Loucy (cell line): ENCODE measurements at regions not wholly inside any gene's neighbourhood (a gene's known extent, or its start where the extent isn't known, plus 50 kb on each side); places are given as distances from the start of the nearest gene placed in this dataset.

Experiments used
- H2AFZ ChIP-seq: fragments of 200-600 bp; sonication (generic); 2 replicates; pipeline ENCODE4 v1.6.0; 2016; ENCODE audit warnings: antibody characterized with exemption, mild to moderate bottlenecking, low read length, moderate library complexity
- H3F3A ChIP-seq: fragments of 200-600 bp; 2 replicates; pipeline ENCODE4 v1.6.0; 2016; ENCODE audit warnings: antibody characterized with exemption, low read depth, mild to moderate bottlenecking
- H3K27me3 ChIP-seq: fragments of 200-600 bp; sonication (generic); 2 replicates; pipeline ENCODE4 v1.6.1; 2014; ENCODE audit warnings: low read length, mild to moderate bottlenecking; ENCODE audit not compliant: insufficient read depth, poor library complexity, severe bottlenecking
- H3K36me3 ChIP-seq: fragments of 200-600 bp; sonication (generic); 2 replicates; pipeline ENCODE4 v1.6.1; 2016; ENCODE audit warnings: low read length; ENCODE audit not compliant: insufficient read depth
- H3K4me1 ChIP-seq: fragments of 200-600 bp; sonication (generic); 2 replicates; pipeline ENCODE4 v1.5.1; 2014; ENCODE audit warnings: low read length, mild to moderate bottlenecking; ENCODE audit not compliant: insufficient read depth, poor library complexity, severe bottlenecking
- H3K4me2 ChIP-seq: fragments of 200-600 bp; sonication (generic); 2 replicates; pipeline ENCODE4 v1.6.0; 2014; ENCODE audit warnings: antibody characterized with exemption, low read length, low read depth, mild to moderate bottlenecking; ENCODE audit not compliant: poor library complexity, severe bottlenecking
- H3K4me3 ChIP-seq: fragments of 200-600 bp; sonication (generic); 2 replicates; pipeline ENCODE4 v1.5.1; 2014; ENCODE audit warnings: low read length, mild to moderate bottlenecking, mixed read lengths; ENCODE audit not compliant: poor library complexity, severe bottlenecking
- H3K79me2 ChIP-seq: fragments of 200-600 bp; sonication (generic); 2 replicates; pipeline ENCODE4 v1.6.1; 2014; ENCODE audit warnings: low read length; ENCODE audit not compliant: insufficient read depth
- H3K9ac ChIP-seq: fragments of 200-600 bp; sonication (generic); 2 replicates; pipeline ENCODE4 v1.6.0; 2014; ENCODE audit warnings: mild to moderate bottlenecking, low read depth, low read length, moderate library complexity; ENCODE audit not compliant: poor library complexity, severe bottlenecking
- H3K9me2 ChIP-seq: fragments of 200-600 bp; sonication (generic); replicated peaks from 2 replicates; pipeline ENCODE4 v1.6.1; 2016; ENCODE audit warnings: low read depth, low read length, mixed read lengths
- H3K9me3 ChIP-seq: fragments of 200-600 bp; sonication (generic); 2 replicates; pipeline ENCODE4 v1.6.1; 2014; ENCODE audit warnings: mild to moderate bottlenecking, antibody characterized with exemption, low read length, low read depth; ENCODE audit not compliant: insufficient read depth
- H4K20me1 ChIP-seq: fragments of 200-600 bp; sonication (generic); 2 replicates; pipeline ENCODE4 v1.6.0; 2014; ENCODE audit warnings: antibody characterized with exemption, low read length, mild to moderate bottlenecking; ENCODE audit not compliant: insufficient read depth, poor library complexity, severe bottlenecking
- CTCF ChIP-seq: fragments of 200-600 bp; sonication (generic); conservative IDR thresholded peaks from 2 replicates; pipeline ENCODE4 v1.5.1; 2014; ENCODE audit warnings: mild to moderate bottlenecking, antibody characterized with exemption, low read length
- EZH2phosphoT487 ChIP-seq: fragments of 200-600 bp; IDR thresholded peaks from 2 replicates; pipeline ENCODE4 v1.6.1; 2018; ENCODE audit warnings: antibody characterized with exemption, mild to moderate bottlenecking, moderate library complexity, borderline replicate concordance

GRCh38 chr10:94129393-94130130, 135.8 kb downstream of the PLCE1 start:
- H3K9me2 ChIP-seq: no peaks in the 10 kb centered on the region
- no peak overlapping the region for H2AFZ ChIP-seq
- no peak overlapping the region for H3K9ac ChIP-seq
- no peaks in the 10 kb centered on the region for H3K27me3 ChIP-seq
- H4K20me1 ChIP-seq: no peaks in the 10 kb centered on the region
- no peak overlapping the region for H3K4me2 ChIP-seq
- H3K4me3 ChIP-seq: no peak overlapping the region
- H3K36me3 ChIP-seq: no peaks in the 10 kb centered on the region
- H3K9me3 ChIP-seq: no peaks in the 10 kb centered on the region
- H3F3A ChIP-seq: no peaks in the 10 kb centered on the region
- H3K4me1 ChIP-seq: no peaks in the 10 kb centered on the region
- TF ChIP-seq EZH2phosphoT487 (no peak), CTCF (no peak)
- no peaks in the 10 kb centered on the region for H3K79me2 ChIP-seq

GRCh38 chr10:94131885-94132284, 138.2 kb downstream of the PLCE1 start:
- no peaks in the 10 kb centered on the region for H3K36me3 ChIP-seq
- H3K9me3 ChIP-seq: no peaks in the 10 kb centered on the region
- H3K79me2 ChIP-seq: no peaks in the 10 kb centered on the region
- no peaks in the 10 kb centered on the region for H3K27me3 ChIP-seq
- no peak overlapping the region for H3K4me3 ChIP-seq
- no peak overlapping the region for H3K9ac ChIP-seq
- no peak for TF ChIP-seq EZH2phosphoT487
- TF ChIP-seq CTCF: no peak
- H4K20me1 ChIP-seq: no peaks in the 10 kb centered on the region
- no peaks in the 10 kb centered on the region for H3K9me2 ChIP-seq
- H3K4me1 ChIP-seq: no peaks in the 10 kb centered on the region
- H2AFZ ChIP-seq: no peak overlapping the region
- no peak overlapping the region for H3K4me2 ChIP-seq
- no peaks in the 10 kb centered on the region for H3F3A ChIP-seq

GRCh38 chr10:94133239-94133638, 139.5 kb downstream of the PLCE1 start:
- H3K4me2 ChIP-seq: no peak overlapping the region
- no peaks in the 10 kb centered on the region for H3K36me3 ChIP-seq
- no peaks in the 10 kb centered on the region for H3K4me1 ChIP-seq
- H3K9me3 ChIP-seq: no peaks in the 10 kb centered on the region
- no peak overlapping the region for H2AFZ ChIP-seq
- no peaks in the 10 kb centered on the region for H4K20me1 ChIP-seq
- H3K9ac ChIP-seq: no peak overlapping the region
- no peaks in the 10 kb centered on the region for H3K79me2 ChIP-seq
- no peaks in the 10 kb centered on the region for H3K27me3 ChIP-seq
- H3K9me2 ChIP-seq: no peaks in the 10 kb centered on the region
- TF ChIP-seq EZH2phosphoT487: no peak
- no peak for TF ChIP-seq CTCF
- no peaks in the 10 kb centered on the region for H3F3A ChIP-seq
- H3K4me3 ChIP-seq: no peak overlapping the region
